Right forelimb (tissue), 1 donor: ENCODE measurements at regions not wholly inside any gene's neighbourhood (a gene's known extent, or its start where the extent isn't known, plus 50 kb on each side); places are given as distances from the start of the nearest gene placed in this dataset.
"Not testable (repeated sequence)": the region's sequence is repeated elsewhere in the genome, so short reads cannot be mapped to it uniquely, and the experiment has no call there.

Source experiments
- DNase-seq: peaks from one replicate; pipeline ENCODE4 v3.0.0-alpha.2; 2018

DNA sequence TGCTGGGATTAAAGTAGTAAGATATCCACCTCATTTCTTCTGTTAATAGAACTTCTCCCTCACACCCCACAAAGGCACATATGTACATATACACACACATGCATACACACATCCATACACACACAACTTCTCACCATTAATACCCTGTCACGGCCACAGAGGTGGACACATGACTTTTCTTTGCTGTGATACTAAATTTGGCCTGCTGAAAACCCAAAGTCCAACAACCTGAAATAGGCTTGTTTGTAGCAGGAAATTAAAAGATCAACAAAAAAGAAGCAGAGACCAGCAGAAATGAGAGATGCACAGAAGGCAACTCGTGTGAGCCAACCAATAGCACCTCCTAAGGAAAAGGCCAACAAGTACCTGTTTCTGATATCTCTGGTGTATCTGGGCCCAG is 128.7 kb upstream of the PCGF5 start:
- DNase-seq = no peak

DNA sequence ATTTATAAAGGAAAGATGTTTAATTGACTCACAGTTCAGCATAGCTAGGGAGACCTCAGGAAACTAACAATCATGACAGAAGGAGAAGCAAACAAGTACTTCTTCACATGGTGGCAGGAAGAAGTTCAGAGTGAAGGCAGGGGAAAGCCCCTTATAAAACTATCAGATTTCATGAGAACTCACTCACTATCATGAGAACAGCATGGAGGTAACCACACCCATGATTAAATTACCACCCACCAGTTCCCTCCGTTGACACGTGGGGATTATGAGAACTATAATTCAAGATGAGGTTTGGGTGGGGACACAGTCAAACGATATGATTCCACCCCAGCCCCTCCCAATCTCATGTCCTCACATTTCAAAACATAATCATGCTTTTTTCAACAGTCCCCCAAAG is 124.2 kb upstream of the PCGF5 start:
- DNase-seq = no peak

DNA sequence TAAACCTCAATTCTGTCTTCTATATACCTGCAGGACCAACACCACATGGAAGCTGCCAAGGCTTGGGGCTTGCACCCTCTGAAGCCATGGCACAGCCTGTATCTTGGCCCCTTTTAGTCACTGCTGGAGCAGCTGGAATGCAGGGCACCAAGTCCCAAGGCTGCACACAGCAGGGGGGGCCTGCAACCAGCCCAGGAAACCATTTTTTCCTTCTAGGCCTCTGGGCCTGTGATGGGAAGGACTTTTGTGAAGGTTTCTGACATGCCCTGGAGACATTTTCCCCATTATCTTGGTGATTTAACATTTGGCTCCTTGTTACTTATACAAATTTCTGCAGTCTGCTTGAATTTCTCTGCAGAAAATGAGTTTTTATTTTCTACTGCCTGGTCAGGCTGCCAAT is 123.2 kb upstream of the PCGF5 start:
- DNase-seq = no peak

- DNase-seq = not testable (repeated sequence)
These were observed 122.4 kb upstream of the PCGF5 start for GRCh38 chr10:91098021-91098420.

DNA sequence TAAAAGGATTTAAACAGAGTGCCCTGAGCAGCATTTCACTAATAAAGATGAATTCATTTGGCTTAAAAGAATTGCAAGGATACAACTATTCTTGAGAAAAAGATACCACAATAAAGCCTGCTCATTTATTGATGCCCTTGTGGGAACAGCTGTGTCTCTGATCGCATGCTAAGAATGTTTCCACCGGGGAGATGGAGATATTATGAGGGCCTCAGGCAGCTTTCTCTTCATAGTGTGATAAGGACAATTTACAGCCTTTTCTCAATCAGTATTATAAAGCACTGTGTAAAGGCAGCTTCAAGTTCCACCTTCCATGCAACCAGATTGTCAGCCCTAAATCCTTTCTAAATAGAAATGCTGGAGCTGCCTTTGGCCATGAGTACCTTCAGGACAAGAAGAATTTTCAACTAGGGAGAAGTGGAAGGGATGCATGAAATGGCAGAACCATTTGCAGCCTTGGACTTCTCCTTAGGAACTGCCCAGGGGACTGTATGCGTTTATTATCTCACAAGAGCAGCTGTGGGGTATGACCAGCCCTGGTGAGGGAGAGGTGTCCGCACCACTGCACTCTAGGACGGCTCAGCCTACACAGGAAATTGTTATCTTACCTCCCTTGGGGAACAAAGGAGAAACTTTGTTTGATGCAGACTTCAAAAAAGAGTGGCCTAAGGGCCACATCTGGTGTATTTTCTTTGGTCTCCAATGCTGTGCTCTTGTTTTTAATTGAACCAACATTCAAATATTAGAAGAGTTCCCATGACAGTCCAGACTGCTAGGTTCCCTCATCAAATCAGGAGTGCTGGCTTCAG is 116.9 kb upstream of the PCGF5 start:
- DNase-seq = no peak

GRCh38 chr10:91104193-91105041 is 116.0 kb upstream of the PCGF5 start:
- no peak for DNase-seq

DNA sequence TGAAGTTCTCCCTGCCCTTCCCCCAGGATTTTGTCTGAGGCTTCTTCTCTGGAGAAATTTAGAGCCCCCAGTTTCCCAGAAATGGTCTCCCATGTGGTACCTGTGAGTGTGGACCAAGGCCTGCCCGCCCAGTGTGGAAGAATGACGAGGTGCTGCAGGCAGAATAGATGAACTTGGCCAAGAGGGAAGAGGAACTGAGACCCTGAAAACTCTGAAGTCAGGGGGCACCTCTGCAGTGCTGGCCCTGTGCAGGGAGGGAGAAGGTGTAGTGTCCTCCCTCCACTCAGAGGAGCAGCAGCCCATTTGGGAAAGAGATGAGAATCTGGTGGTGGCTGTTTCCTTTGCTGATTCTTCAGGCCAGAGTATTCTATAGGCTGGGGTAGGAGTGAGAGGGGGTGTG is 115.2 kb upstream of the PCGF5 start:
- DNase-seq = no peak

- no peak for DNase-seq
These were observed 111.6 kb upstream of the PCGF5 start for GRCh38 chr10:91108820-91109219.

DNA sequence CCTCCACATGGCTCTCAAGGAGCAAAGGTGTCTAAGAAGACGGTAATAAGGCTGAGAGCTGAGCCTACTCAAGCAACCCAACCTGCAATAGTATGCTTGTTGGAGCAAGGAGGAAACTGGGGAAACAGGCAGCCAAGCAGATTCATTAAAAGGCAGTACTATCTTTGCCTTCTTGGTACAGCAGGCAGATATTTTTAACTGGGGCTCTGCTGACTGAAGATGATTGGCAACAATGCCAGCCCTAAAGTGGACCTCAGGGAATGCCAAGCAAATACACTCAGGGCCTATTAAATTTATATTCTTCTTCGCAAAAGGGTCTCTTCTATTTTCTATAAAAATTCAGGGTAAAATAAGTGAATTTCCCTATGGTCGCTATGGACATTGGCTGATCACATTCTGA is 109.4 kb upstream of the PCGF5 start:
- no peak for DNase-seq

GRCh38 chr10:91115618-91116390 is 104.7 kb upstream of the PCGF5 start:
- DNase-seq = no peak

DNA sequence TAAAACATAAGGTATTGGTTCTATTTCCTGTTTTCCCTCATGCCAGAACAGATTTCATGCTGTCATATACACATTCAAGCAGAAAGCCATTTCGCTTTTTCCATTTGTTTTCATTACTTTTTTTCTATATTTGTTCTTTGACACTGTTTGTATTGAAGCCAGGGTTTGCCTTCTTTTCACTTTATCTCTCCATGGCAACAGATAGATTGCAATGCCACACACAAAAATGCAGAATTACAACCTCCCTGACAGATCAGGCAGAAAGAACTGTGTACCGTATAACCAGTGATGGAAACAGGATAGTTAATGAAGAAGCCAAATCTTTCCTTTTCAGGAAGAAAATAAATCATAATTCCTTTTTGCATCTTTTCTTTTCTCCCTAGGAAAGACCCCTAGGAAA is 103.0 kb upstream of the PCGF5 start:
- DNase-seq = no peak

GRCh38 chr10:91120348-91120747 is 100.1 kb upstream of the PCGF5 start:
- no peak for DNase-seq

GRCh38 chr10:91123261-91123660 is 97.2 kb upstream of the PCGF5 start:
- DNase-seq = no peak

DNA sequence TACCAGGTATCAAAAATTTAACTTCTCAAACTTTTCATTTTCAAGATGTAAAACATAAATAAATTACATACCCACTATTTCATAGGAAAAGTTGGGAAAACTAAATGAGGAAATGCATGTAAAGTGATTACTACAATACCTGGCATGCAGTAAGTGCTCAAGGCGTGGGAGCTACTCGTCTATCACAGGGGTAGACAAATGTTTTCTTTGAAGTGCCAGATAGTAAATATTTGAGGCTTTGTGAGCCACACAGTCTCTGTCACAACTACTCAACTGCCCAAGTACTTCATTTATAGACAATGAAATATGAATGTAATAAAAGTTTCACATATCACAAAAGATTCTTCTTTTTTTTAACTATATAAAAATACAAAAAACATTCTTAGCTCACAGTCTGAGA is 96.4 kb upstream of the PCGF5 start:
- no peak for DNase-seq

DNA sequence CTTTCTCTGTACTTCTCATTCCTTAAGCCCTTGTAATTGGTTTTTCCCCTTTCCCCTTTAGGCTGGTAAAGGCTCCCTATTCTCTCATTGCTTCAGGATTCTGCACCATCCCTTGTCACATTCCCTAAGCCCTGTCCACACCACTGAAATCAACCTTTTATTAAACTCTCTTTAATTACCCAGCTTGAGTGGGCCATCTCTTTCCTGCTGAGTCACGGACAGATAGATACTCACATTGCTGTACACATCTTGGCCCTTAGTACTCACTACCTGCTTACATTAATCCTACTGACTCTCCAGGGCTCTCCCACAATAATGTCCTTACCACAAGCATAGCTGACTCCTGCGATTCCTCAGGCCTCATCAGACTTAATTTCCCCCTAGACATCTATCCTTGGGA is 94.0 kb upstream of the PCGF5 start:
- DNase-seq = no peak

DNA sequence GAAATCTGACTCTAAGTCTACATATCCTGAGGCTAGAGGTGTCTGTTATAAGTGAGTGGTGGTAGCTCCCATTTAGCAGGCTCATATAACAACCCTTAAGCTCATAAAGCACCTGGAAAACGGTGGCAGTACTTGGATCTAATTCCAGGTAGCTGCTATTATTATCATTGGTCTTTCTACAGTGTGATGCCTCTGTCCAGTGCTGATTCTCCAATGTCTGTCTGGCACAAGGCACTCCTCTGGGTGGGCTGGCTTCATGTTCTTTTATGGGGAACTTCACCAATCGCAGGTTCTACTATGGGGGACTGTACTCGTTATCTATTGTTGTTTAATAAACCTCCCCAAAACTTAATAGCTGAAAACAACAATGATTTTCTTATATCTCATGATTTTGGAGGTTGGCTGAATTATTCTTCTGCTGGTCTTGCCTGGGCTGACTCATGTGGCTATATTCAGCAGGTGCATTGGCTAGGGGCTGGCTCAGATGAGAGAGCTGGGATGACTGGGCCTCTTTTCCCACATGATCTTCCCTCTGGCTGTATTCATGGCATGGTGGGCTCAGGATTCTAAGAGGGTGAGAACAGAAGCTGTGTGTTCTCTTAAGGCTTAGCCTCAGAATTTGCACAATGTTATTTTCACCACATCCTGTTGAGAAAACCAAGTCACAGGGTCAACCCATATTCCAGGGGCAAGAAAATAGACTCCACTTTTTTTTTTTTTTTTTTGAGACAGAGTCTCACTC is 93.0 kb upstream of the PCGF5 start:
- no peak for DNase-seq

- DNase-seq = no peak
These were observed 85.3 kb upstream of the PCGF5 start for GRCh38 chr10:91135113-91135512.

- DNase-seq = no peak
These were observed 83.3 kb upstream of the PCGF5 start for GRCh38 chr10:91137011-91137643.

GRCh38 chr10:91137822-91138221 is 82.6 kb upstream of the PCGF5 start:
- no peak for DNase-seq

DNA sequence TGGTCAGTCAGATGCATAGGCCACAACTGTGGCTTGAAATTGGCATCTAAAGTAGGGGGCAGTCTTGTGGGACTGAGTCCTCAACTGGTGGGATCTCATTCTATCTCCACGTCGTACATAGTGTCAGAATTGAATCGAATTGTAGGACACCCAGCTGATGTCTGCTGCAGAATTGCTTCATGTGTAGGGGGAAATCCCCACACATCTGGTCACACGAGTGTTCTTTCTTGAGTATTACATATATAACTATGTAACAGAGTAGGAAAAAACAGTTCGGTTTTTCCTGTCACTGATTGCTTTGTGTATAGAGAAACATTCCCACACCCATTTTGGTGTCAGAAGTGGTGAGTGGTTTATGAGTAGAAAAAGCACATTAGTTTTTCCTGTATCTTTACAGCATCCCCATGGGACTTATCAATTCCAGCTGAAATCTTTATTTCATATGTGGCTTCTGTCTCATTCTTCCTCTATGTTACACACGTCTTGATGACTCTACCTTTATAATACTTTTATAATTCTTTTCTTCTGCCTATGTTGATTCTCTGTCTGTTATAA is 79.4 kb upstream of the PCGF5 start:
- DNase-seq = no peak

DNA sequence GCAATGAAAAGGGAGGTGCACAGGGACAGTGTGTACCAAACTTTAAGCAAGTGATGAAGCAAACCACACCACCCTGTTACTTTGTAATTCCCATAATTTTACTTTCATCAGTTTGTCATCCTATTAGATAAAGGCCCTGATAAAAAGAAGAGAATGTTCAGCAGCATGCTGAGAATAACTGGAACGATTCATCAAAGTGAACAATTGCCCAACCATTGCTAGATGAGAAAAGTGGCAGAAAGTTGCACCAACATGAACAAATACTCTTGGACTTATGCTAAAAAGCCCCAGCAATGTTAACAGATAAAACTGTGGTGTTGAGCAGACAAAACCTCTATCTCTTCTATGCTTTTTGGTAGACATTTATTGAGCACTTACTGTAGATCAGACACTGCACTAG is 75.5 kb upstream of the PCGF5 start:
- no peak for DNase-seq

DNA sequence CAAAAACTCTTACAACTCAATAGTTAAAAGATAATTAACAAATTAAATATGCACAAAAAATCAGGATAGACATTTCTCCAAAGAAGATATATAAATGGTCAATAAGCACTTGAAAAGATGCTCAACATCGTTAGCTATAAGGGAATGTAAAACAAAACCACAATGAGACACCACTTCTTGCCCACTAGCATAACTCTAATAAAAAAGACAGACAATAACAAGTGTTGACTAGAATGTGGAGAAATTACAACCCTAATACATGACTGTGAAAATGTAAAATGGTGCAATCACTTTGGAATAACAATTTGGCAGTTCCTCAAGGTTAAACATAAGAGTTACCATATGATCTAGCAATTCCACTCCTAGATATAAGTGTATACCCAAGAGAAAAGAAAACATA is 74.3 kb upstream of the PCGF5 start:
- DNase-seq = no peak
